ENCODE measurements at regions not wholly inside any gene's neighbourhood (a gene's known extent, or its start where the extent isn't known, plus 50 kb on each side); places are given as distances from the start of the nearest gene placed in this dataset.

GRCh38 chr18:66440433-66440832, 163.5 kb downstream of the CDH19 start:
- TF ChIP-seq, protein P1, sequence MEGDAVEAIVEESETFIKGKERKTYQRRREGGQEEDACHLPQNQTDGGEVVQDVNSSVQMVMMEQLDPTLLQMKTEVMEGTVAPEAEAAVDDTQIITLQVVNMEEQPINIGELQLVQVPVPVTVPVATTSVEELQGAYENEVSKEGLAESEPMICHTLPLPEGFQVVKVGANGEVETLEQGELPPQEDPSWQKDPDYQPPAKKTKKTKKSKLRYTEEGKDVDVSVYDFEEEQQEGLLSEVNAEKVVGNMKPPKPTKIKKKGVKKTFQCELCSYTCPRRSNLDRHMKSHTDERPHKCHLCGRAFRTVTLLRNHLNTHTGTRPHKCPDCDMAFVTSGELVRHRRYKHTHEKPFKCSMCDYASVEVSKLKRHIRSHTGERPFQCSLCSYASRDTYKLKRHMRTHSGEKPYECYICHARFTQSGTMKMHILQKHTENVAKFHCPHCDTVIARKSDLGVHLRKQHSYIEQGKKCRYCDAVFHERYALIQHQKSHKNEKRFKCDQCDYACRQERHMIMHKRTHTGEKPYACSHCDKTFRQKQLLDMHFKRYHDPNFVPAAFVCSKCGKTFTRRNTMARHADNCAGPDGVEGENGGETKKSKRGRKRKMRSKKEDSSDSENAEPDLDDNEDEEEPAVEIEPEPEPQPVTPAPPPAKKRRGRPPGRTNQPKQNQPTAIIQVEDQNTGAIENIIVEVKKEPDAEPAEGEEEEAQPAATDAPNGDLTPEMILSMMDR (conservative IDR thresholded peaks at IDR 0.05), result no peak
- H3K27ac ChIP-seq, result no peak overlapping the region

DNA sequence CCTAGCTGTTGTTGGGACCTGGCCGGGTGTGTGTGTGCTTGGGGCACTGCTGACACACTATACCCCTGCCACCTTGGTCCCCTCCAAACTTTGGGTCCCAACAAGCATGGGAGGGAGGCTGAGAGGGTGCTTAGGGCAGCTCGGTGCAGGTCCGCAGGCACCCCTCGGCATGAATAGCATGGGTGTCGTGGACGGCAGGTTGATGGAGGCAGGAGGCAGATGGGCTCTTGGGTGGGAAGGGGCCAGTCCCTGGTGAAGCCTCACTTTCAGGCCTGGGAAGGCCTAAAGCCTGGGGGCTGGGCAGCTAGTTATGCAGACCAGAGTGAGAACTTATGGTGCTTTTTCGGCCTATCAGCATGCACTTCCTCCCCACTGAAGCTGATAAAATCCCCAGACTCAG, 164.2 kb downstream of the CDH19 start:
- no peak overlapping the region for H3K27ac ChIP-seq
- TF ChIP-seq, protein P1 (conservative IDR thresholded peaks at IDR 0.05), result no peak

DNA sequence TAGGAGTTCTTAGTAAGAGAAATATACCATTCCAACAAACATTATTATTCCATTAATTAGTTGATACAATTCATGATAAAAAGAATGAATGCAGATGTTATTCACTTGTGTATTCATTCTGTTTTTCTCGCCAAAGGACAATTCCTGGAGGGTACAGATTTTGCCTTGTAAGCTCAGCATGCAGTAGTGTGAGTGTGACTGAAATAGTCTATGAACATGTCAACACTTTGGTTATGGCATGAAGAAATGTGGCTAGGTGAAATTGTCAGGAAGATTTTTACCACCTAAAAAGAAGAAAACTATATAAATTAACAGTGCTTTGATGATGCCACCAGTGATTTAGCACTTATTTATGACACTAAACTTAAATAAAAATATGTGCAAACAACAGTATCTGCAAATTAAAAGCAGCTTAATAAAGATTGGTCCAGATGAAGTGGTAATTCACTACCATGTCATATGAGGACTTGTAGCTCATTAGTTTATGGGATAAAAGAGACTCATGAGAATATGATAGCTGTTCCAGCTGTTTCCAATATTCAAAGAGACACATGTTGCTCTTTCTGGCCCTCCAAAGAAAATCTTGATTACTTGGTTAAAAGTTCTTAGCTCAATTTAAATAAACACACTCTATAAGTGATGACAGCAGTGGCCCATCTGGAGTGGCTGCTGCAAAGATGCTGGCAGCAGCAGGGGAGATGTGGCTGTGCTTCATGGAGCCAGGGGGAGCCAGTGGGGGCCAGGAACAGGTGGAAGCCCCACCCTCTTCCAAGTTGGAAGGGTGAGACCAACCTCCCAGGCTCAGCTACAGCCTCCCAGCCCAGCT, 165.0 kb downstream of the CDH19 start:
- H3K27ac ChIP-seq, result no peak overlapping the region
- TF ChIP-seq, protein P1 (conservative IDR thresholded peaks at IDR 0.05), result no peak

DNA sequence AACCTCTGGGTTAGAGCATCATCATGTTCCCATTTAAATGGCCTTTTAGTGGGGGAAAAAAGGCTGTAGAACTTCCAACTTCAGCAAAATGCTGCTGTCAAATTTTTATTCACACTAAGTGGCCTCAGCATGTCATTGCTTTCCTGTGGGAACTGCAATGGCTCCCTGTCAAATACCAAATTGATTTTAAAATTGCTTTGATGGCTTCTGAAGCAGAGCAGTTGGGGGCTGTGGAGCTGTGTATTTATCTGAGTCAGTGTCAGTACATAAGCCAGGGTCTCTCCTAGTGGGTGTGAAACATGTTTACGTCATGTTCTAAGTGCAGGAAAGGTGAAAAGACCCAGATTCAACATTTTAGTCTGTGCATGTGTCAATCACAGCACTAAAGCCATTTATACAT, 171.3 kb downstream of the CDH19 start:
- TF ChIP-seq, protein P1 (conservative IDR thresholded peaks at IDR 0.05), result no peak

GRCh38 chr18:66428795-66429194, 175.1 kb downstream of the CDH19 start:
- H3K27ac ChIP-seq, result no peak overlapping the region
- TF ChIP-seq, protein P1 (conservative IDR thresholded peaks at IDR 0.05), result no peak

More for the DNA sequence above, 171.3 kb downstream of the CDH19 start:
- no peak overlapping the region for H3K27ac ChIP-seq

GRCh38 chr18:66419400-66419799, 184.5 kb downstream of the CDH19 start:
- TF ChIP-seq, protein P1 (conservative IDR thresholded peaks at IDR 0.05), result no peak
- no peak overlapping the region for H3K27ac ChIP-seq

DNA sequence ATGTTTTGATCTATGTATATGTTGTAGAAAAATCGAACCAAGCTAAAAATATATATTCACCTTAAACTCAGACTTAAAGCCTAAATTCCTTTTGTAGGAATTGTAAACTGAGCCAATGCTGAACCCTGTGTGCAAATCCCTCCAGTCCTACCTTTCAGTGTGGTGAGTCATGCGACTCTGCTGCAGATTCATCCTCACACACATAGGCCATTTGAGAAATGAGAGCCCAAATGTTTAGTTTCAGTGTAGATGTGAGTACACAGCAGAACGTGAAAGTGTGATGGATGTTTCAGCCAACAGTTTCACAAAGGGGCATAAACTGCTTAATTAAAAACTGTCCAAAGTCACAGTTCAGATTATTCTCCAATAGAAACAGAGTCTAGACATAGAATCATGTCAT, 193.2 kb downstream of the CDH19 start:
- H3K27ac ChIP-seq, result no peak overlapping the region
- TF ChIP-seq, protein P1 (conservative IDR thresholded peaks at IDR 0.05), result no peak
